H9 (cell line): ENCODE measurements at regions not wholly inside any gene's neighbourhood (a gene's known extent, or its start where the extent isn't known, plus 50 kb on each side); places are given as distances from the start of the nearest gene placed in this dataset.

ENCODE experiments used
- DNase-seq: peaks from one replicate; pipeline ENCODE4 v3.0.0-alpha.2; 2017
- H2AFZ ChIP-seq: one replicate; pipeline ENCODE4 v1.6.1; 2013; ENCODE audit warnings: mild to moderate bottlenecking, low read length, control low read depth, moderate library complexity
- H2AK5ac ChIP-seq: 2 replicates; pipeline ENCODE4 v1.6.1; 2013; ENCODE audit warnings: low read length, control low read depth, mixed read lengths; ENCODE audit not compliant: insufficient read length
- H2BK120ac ChIP-seq: one replicate; pipeline ENCODE4 v1.6.1; 2013; ENCODE audit warnings: low read depth, mild to moderate bottlenecking, low read length, control low read depth, inconsistent platforms; ENCODE audit not compliant: poor library complexity, severe bottlenecking
- H2BK12ac ChIP-seq: 2 replicates; pipeline ENCODE4 v1.6.1; 2013; ENCODE audit warnings: low read length, control low read depth, mixed read lengths, low read depth; ENCODE audit not compliant: insufficient read length
- H2BK15ac ChIP-seq: 2 replicates; pipeline ENCODE4 v1.6.1; 2013; ENCODE audit warnings: low read depth, low read length, control low read depth
- H2BK20ac ChIP-seq: one replicate; pipeline ENCODE4 v1.6.1; 2013; ENCODE audit warnings: low read depth, mild to moderate bottlenecking, low read length, control low read depth, inconsistent platforms; ENCODE audit not compliant: poor library complexity, severe bottlenecking
- H2BK5ac ChIP-seq: 2 replicates; pipeline ENCODE4 v1.6.1; 2013; ENCODE audit warnings: low read length, control low read depth, mixed read lengths; ENCODE audit not compliant: insufficient read length
- H3K14ac ChIP-seq: 2 replicates; pipeline ENCODE4 v1.6.1; 2013; ENCODE audit warnings: low read length, control low read depth; ENCODE audit not compliant: insufficient read depth
- H3K18ac ChIP-seq: 2 replicates; pipeline ENCODE4 v1.6.1; 2013; ENCODE audit warnings: low read depth, mild to moderate bottlenecking, mixed read lengths, low read length, control low read depth; ENCODE audit not compliant: insufficient read length
- H3K23ac ChIP-seq: 2 replicates; pipeline ENCODE4 v1.6.1; 2013; ENCODE audit warnings: low read length, control low read depth, mixed read lengths, low read depth; ENCODE audit not compliant: insufficient read length
- H3K23me2 ChIP-seq: 2 replicates; pipeline ENCODE4 v1.6.1; 2013; ENCODE audit warnings: low read depth, mild to moderate bottlenecking, mixed read lengths, low read length, control low read depth; ENCODE audit not compliant: insufficient read length, poor library complexity, severe bottlenecking
- H3K27ac ChIP-seq: 2 replicates; pipeline ENCODE4 v1.5.1; 2013; ENCODE audit warnings: low read length, control low read depth, mixed read lengths, low read depth; ENCODE audit not compliant: insufficient read length
- H3K27me3 ChIP-seq: 2 replicates; pipeline ENCODE4 v1.6.1; 2013; ENCODE audit warnings: low read length, control low read depth, inconsistent platforms; ENCODE audit not compliant: insufficient read depth
- H3K4ac ChIP-seq: 2 replicates; pipeline ENCODE4 v1.6.1; 2013; ENCODE audit warnings: low read depth, mild to moderate bottlenecking, control low read depth, inconsistent platforms, low read length, moderate library complexity
- H3K4me1 ChIP-seq: 2 replicates; pipeline ENCODE4 v1.6.1; 2013; ENCODE audit warnings: low read length, control low read depth, inconsistent platforms; ENCODE audit not compliant: insufficient read depth
- H3K4me2 ChIP-seq: 2 replicates; pipeline ENCODE4 v1.6.1; 2013; ENCODE audit warnings: low read length, control low read depth, mixed read lengths; ENCODE audit not compliant: insufficient read length, insufficient read depth
- H3K56ac ChIP-seq: 2 replicates; pipeline ENCODE4 v1.6.1; 2013; ENCODE audit warnings: low read depth, mild to moderate bottlenecking, mixed read lengths, low read length, control low read depth; ENCODE audit not compliant: insufficient read length
- H3K79me1 ChIP-seq: 2 replicates; pipeline ENCODE4 v1.6.1; 2013; ENCODE audit warnings: low read depth, mild to moderate bottlenecking, moderate library complexity, low read length, control low read depth, inconsistent platforms; ENCODE audit not compliant: insufficient read depth, poor library complexity, severe bottlenecking
- H3K79me2 ChIP-seq: 2 replicates; pipeline ENCODE4 v1.6.1; 2013; ENCODE audit warnings: low read length, control low read depth, inconsistent platforms; ENCODE audit not compliant: insufficient read depth
- H3K9ac ChIP-seq: 2 replicates; pipeline ENCODE4 v1.6.1; 2013; ENCODE audit warnings: low read length, control low read depth, mixed read lengths; ENCODE audit not compliant: insufficient read length; ENCODE audit errors: extremely low read depth
- H3K9me3 ChIP-seq: one replicate; pipeline ENCODE4 v1.6.1; 2013; ENCODE audit warnings: low read depth, low read length, inconsistent platforms; ENCODE audit not compliant: control insufficient read depth
- H3T11ph ChIP-seq: one replicate; pipeline ENCODE4 v1.6.1; 2013; ENCODE audit warnings: mild to moderate bottlenecking, low read length, control low read depth, inconsistent platforms
- H4K20me1 ChIP-seq: one replicate; pipeline ENCODE4 v1.6.1; 2013; ENCODE audit not compliant: control insufficient read depth, insufficient read length, insufficient read depth
- H4K5ac ChIP-seq: 2 replicates; pipeline ENCODE4 v1.6.1; 2013; ENCODE audit warnings: low read depth, mild to moderate bottlenecking, mixed read lengths, low read length, control low read depth; ENCODE audit not compliant: insufficient read length
- H4K8ac ChIP-seq: replicated peaks from 2 replicates; pipeline ENCODE4 v1.6.1; 2013; ENCODE audit warnings: low read length, control low read depth, mixed read lengths, low read depth; ENCODE audit not compliant: insufficient read length
- H4K91ac ChIP-seq: 2 replicates; pipeline ENCODE4 v1.6.1; 2013; ENCODE audit warnings: low read depth, mild to moderate bottlenecking, moderate library complexity, mixed read lengths, low read length, control low read depth; ENCODE audit not compliant: insufficient read length
- H3K27ac Mint-ChIP-seq, 3 experiments: 2 replicates in 2 of 3; 3 replicates in 1 of 3; pipeline ENCODE4 v1.8.0; 2020 to 2021; ENCODE audit warnings: mixed read lengths in 3 of 3, mild to moderate bottlenecking in 1 of 3, moderate library complexity in 1 of 3
- H3K27me3 Mint-ChIP-seq: 2 replicates; pipeline ENCODE4 v1.8.0; 2021; ENCODE audit warnings: low read depth, mild to moderate bottlenecking, moderate library complexity, mixed read lengths
- H3K36me3 Mint-ChIP-seq, 3 experiments: 2 replicates in 2 of 3; 3 replicates in 1 of 3; pipeline ENCODE4 v1.8.0; 2020 to 2021; ENCODE audit warnings: low read depth in 3 of 3, mixed read lengths in 3 of 3; ENCODE audit not compliant: insufficient read depth in 1 of 3
- H3K4me1 Mint-ChIP-seq, 2 experiments: 2 replicates each; pipeline ENCODE4 v1.8.0; 2020; ENCODE audit warnings: mixed read lengths in 2 of 2
- H3K4me3 Mint-ChIP-seq, 2 experiments: 2 replicates in 1 of 2; 3 replicates in 1 of 2; pipeline ENCODE4 v1.8.0; 2020 to 2021; ENCODE audit warnings: mild to moderate bottlenecking in 2 of 2, mixed read lengths in 2 of 2, moderate library complexity in 1 of 2
- H3K9me3 Mint-ChIP-seq, 2 experiments: 2 replicates in 1 of 2; 3 replicates in 1 of 2; pipeline ENCODE4 v1.8.0; 2020; ENCODE audit warnings: mild to moderate bottlenecking in 2 of 2, mixed read lengths in 2 of 2, moderate library complexity in 1 of 2
- WGBS: extraction: QIAGEN DNeasy Blood & Tissue Kit; methylation state at CpG from one replicate; pipeline ENCODE4 v1.1.7; 2013; ENCODE audit warnings: missing lambda C conversion rate, low lambda C conversion rate, mixed read lengths; ENCODE audit not compliant: insufficient read length; ENCODE audit errors: extremely low coverage; 5-methylcytosine and 5-hydroxymethylcytosine counted together
- TF ChIP-seq, protein P1 (sequence below): fragments of 200-600 bp; sonication (generic); conservative IDR thresholded peaks from 3 replicates; pipeline ENCODE4 v1.8.0; 2021; ENCODE audit warnings: antibody characterized with exemption, mild to moderate bottlenecking

DNA sequence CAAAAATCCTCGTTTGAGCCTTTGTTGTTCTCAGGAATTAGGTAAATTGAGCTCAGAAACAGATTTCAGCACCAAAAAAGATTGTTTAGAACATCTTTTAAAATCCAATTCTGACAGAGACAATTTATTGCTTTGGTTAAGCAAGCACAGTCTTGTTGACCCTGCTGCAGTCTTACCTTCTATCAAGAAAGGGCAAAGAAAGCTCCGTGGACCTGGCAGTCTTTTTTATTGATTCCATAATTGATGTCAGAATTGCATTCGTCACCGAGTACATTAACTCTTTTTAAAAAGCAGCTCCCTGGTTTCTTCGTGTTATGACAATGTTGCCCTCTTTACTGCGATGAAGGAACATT is 334.8 kb downstream of the FGFR2 start:
- TF ChIP-seq, protein P1, sequence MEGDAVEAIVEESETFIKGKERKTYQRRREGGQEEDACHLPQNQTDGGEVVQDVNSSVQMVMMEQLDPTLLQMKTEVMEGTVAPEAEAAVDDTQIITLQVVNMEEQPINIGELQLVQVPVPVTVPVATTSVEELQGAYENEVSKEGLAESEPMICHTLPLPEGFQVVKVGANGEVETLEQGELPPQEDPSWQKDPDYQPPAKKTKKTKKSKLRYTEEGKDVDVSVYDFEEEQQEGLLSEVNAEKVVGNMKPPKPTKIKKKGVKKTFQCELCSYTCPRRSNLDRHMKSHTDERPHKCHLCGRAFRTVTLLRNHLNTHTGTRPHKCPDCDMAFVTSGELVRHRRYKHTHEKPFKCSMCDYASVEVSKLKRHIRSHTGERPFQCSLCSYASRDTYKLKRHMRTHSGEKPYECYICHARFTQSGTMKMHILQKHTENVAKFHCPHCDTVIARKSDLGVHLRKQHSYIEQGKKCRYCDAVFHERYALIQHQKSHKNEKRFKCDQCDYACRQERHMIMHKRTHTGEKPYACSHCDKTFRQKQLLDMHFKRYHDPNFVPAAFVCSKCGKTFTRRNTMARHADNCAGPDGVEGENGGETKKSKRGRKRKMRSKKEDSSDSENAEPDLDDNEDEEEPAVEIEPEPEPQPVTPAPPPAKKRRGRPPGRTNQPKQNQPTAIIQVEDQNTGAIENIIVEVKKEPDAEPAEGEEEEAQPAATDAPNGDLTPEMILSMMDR, result no peak

More for the DNA sequence above, 334.8 kb downstream of the FGFR2 start:
- H3K23me2 ChIP-seq, result no peaks in the 10 kb centered on the region
- Mint-ChIP-seq H3K9me3 (peaks cover 4 to 11% of the 10 kb centered on the region in 2 experiments; a peak in 3 of 5 replicates), H3K36me3 (peaks cover 0 to 4% (median 0%) of the 10 kb centered on the region in 3 experiments; a peak in 1 of 7 replicates), H3K4me1 (peaks cover 18 to 19% of the 10 kb centered on the region in 2 experiments), H3K4me3 (no peak overlapping the region), H3K27ac (no peak overlapping the region), H3K27me3 (peaks cover 8% of the 10 kb centered on the region)
- H4K8ac ChIP-seq, result no peak overlapping the region
- no peak overlapping the region for H3K56ac ChIP-seq
- H4K91ac ChIP-seq, result no peak overlapping the region
- H3K23ac ChIP-seq, result no peak overlapping the region
- H3K9me3 ChIP-seq, result no peaks in the 10 kb centered on the region
- no peak overlapping the region for H3K9ac ChIP-seq
- H3K4ac ChIP-seq, result no peak overlapping the region
- H2BK5ac ChIP-seq, result no peak overlapping the region
- no CpG with 5 or more reads among the region's 6 CpGs for WGBS
- H4K5ac ChIP-seq, result no peak overlapping the region
- no peaks in the 10 kb centered on the region for H4K20me1 ChIP-seq
- no peak overlapping the region for H3T11ph ChIP-seq
- H3K4me1 ChIP-seq, result no peaks in the 10 kb centered on the region
- H3K79me1 ChIP-seq, result no peaks in the 10 kb centered on the region
- H2BK15ac ChIP-seq, result no peak overlapping the region
- no peak overlapping the region for H3K27ac ChIP-seq
- no peak overlapping the region for H2AK5ac ChIP-seq
- H3K79me2 ChIP-seq, result no peaks in the 10 kb centered on the region
- no peak overlapping the region for H2BK20ac ChIP-seq
- no peak overlapping the region for H2AFZ ChIP-seq
- H3K18ac ChIP-seq, result no peak overlapping the region
- no peak overlapping the region for H3K4me2 ChIP-seq
- no peaks in the 10 kb centered on the region; the same call in 1 of the 2 replicates for H3K27me3 ChIP-seq
- H2BK120ac ChIP-seq, result no peak overlapping the region
- no peak for DNase-seq
- no peak overlapping the region for H2BK12ac ChIP-seq
- no peak overlapping the region for H3K14ac ChIP-seq
